CD4-positive, CD25-positive, alpha-beta regulatory T cell (primary cell): ENCODE measurements at regions not wholly inside any gene's neighbourhood (a gene's known extent, or its start where the extent isn't known, plus 50 kb on each side); places are given as distances from the start of the nearest gene placed in this dataset.
"Not testable (repeated sequence)": the region's sequence is repeated elsewhere in the genome, so short reads cannot be mapped to it uniquely, and the experiment has no call there.

Source experiments
- ATAC-seq, 2 donors: fragments of 150-1000 bp; cut with Tn5 transposase; one replicate each; pipeline ENCODE4 v1.10.0; 2021; ENCODE audit warnings: low read depth in 2 of 2, moderate number of reproducible peaks in 2 of 2, moderate library complexity in 1 of 2
- DNase-seq, 3 donors: peaks; one replicate each; pipeline versions ENCODE4 v3.0.0 to v3.0.0-alpha.2; 2012 to 2022; ENCODE audit warnings: mixed read lengths in 1 of 3
- H3K27ac ChIP-seq: one replicate; pipeline ENCODE4 v1.7.0; 2013; ENCODE audit warnings: mild to moderate bottlenecking, low read length; ENCODE audit not compliant: insufficient read depth, poor library complexity, severe bottlenecking
- H3K27me3 ChIP-seq: one replicate; pipeline ENCODE4 v1.7.0; 2013; ENCODE audit warnings: low read length; ENCODE audit not compliant: control insufficient read depth, insufficient read depth
- H3K36me3 ChIP-seq: one replicate; pipeline ENCODE4 v1.7.0; 2013; ENCODE audit warnings: mild to moderate bottlenecking, low read length, moderate library complexity; ENCODE audit not compliant: control insufficient read depth, insufficient read depth
- H3K4me1 ChIP-seq: 2 replicates; pipeline ENCODE4 v1.7.0; 2013; ENCODE audit warnings: mild to moderate bottlenecking, low read length; ENCODE audit not compliant: insufficient read depth, control insufficient read depth, poor library complexity, severe bottlenecking
- H3K4me3 ChIP-seq: one replicate; pipeline ENCODE4 v1.7.0; 2013; ENCODE audit warnings: low read depth, mild to moderate bottlenecking, low read length, moderate library complexity
- H3K9me3 ChIP-seq, 2 experiments: 1 replicate in 1 of 2; 2 replicates in 1 of 2; pipeline ENCODE4 v1.7.0; 2013; ENCODE audit warnings: low read length in 2 of 2, mild to moderate bottlenecking in 1 of 2, moderate library complexity in 1 of 2; ENCODE audit not compliant: control insufficient read depth in 2 of 2
- H3K27ac Mint-ChIP-seq, 3 donors: one replicate each; pipeline ENCODE4 v1.8.0; 2020 to 2022; ENCODE audit warnings: mild to moderate bottlenecking in 3 of 3, mixed read lengths in 3 of 3, moderate library complexity in 2 of 3
- H3K27me3 Mint-ChIP-seq: one replicate; pipeline ENCODE4 v1.8.0; 2022; ENCODE audit warnings: mild to moderate bottlenecking, mixed read lengths
- H3K36me3 Mint-ChIP-seq: one replicate; pipeline ENCODE4 v1.8.0; 2020; ENCODE audit warnings: mixed read lengths
- H3K4me1 Mint-ChIP-seq, 4 donors: one replicate each; pipeline ENCODE4 v1.8.0; 2020 to 2022; ENCODE audit warnings: mixed read lengths in 4 of 4, mild to moderate bottlenecking in 1 of 4
- H3K4me3 Mint-ChIP-seq, 4 donors: one replicate each; pipeline ENCODE4 v1.8.0; 2020 to 2022; ENCODE audit warnings: mild to moderate bottlenecking in 4 of 4, mixed read lengths in 4 of 4, moderate library complexity in 3 of 4
- H3K9me3 Mint-ChIP-seq, 7 donors: one replicate each; pipeline ENCODE4 v1.8.0; 2020 to 2022; ENCODE audit warnings: mixed read lengths in 7 of 7, mild to moderate bottlenecking in 3 of 7, moderate library complexity in 2 of 7

DNA sequence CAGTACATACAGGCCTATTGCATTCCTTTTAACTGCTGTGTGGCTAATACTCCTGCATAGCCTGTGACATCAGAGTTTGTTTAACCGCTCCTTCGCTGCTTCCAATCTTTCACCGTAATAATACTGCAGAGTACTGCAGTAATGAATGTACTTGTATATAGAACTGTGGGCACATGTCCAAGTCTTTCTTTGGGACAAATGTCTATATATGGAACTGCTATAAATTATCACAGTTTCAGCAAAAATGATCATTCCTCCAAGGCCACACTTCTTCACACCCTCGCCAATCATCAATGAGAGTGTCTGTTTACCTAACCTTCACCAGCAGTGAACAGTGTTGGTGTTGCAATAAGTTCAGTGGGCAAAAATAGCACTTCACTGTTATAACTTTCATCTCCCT lies 230.4 kb downstream of the SP3 start:
- Histone ChIP-seq H3K9me3 (no peaks in the 10 kb centered on the region), H3K36me3 (no peaks in the 10 kb centered on the region), H3K4me3 (no peak overlapping the region), H3K27ac (no peak overlapping the region), H3K4me1 (no peaks in the 10 kb centered on the region), H3K27me3 (no peaks in the 10 kb centered on the region)
- DNase-seq: no peak
- Mint-ChIP-seq H3K36me3 (no peaks in the 10 kb centered on the region), H3K9me3 (peaks cover 0 to 4% (median 2%) of the 10 kb centered on the region in 7 donors), H3K4me3 (no peak overlapping the region), H3K27me3 (peaks cover 14% of the 10 kb centered on the region), H3K27ac (peak overlapping the region in 1 of 3 donors; percentile 11), H3K4me1 (no peaks in the 10 kb centered on the region)
- no peak for ATAC-seq

DNA sequence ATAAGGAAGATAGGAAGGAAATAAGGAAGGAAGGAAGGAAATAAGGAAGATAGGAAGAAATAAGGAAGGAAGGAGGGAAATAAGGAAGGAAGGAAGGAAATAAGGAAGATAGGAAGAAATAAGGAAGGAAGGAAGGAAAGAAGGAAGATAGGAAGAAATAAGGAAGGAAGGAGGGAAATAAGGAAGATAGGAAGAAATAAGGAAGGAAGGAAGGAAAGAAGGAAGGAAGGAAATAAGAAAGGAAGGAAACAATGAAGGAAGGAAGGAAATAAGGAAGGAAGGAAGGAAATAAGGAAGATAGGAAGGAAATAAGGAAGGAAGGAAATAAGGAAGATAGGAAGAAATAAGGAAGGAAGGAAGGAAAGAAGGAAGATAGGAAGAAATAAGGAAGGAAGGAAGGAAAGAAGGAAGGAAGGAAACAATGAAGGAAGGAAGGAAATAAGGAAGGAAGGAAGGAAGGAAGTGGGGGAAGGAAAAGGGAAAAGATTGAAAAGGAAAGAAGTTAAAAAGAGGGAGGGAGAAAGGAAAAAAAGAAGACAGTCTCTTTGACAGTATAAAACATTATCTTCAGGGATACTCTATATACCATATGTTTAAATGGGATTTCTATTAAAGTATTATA lies 227.1 kb downstream of the SP3 start:
- not testable (repeated sequence) for H3K36me3 Mint-ChIP-seq, H3K27me3 ChIP-seq, H3K4me1 Mint-ChIP-seq, H3K4me3 Mint-ChIP-seq, ATAC-seq, H3K4me3 ChIP-seq, H3K9me3 ChIP-seq, H3K4me1 ChIP-seq, H3K27ac Mint-ChIP-seq, DNase-seq, H3K27ac ChIP-seq, H3K36me3 ChIP-seq, H3K9me3 Mint-ChIP-seq
- H3K27me3 Mint-ChIP-seq: peaks cover 22% of the 10 kb centered on the region

DNA sequence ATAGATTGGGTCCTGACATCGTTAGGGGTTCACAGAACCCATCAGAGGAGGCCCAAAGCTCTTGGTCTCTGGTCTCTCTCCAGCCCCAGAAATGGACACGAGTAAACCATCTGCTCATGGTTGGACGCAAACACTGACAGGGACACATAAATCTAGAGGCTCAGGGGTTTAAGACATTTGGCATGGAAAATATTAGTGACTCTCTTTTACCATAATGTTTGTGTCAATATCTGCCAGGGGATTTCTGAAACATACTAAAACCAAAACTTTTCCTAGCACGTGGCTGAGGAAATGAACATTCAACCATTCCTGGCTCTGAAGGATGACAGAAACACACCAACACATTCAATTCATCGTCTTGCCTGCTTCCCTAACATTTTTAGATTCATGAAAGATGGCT lies 226.2 kb downstream of the SP3 start:
- Mint-ChIP-seq H3K4me1 (no peaks in the 10 kb centered on the region), H3K9me3 (peaks cover 0 to 4% (median 3%) of the 10 kb centered on the region in 7 donors), H3K27ac (no peak overlapping the region), H3K27me3 (peaks cover 17% of the 10 kb centered on the region), H3K4me3 (no peak overlapping the region), H3K36me3 (no peaks in the 10 kb centered on the region)
- DNase-seq: no peak
- ATAC-seq: no peak
- H3K4me3 ChIP-seq: no peak overlapping the region
- H3K27ac ChIP-seq: no peak overlapping the region
- peaks cover 6% of the 10 kb centered on the region for H3K27me3 ChIP-seq
- no peaks in the 10 kb centered on the region for H3K36me3 ChIP-seq
- no peaks in the 10 kb centered on the region for H3K4me1 ChIP-seq
- no peaks in the 10 kb centered on the region for H3K9me3 ChIP-seq

DNA sequence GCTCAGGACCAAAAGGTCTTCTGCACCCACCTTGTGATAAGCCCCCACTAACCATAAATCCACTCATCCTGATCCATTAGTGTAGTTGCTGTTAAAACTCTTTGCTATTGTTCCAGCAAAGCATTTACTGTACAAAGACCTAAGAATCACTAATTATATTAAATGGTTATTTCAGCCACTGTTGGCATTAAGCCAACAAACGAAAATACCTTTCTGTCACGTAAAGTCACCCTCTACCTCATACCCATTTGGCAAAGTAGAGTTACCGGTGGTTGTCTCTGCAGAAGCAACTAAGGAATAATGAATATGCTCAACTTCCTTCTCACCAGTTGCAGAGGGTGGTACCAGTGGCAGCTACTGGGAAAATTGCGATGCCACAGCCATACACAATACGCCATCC lies 224.5 kb downstream of the SP3 start:
- ATAC-seq (no peak), DNase-seq (no peak)
- no peaks in the 10 kb centered on the region for H3K36me3 ChIP-seq
- Mint-ChIP-seq H3K4me1 (no peaks in the 10 kb centered on the region), H3K36me3 (no peaks in the 10 kb centered on the region), H3K27me3 (peaks cover 24% of the 10 kb centered on the region), H3K4me3 (no peak overlapping the region), H3K27ac (no peak overlapping the region), H3K9me3 (peaks cover 0 to 4% (median 3%) of the 10 kb centered on the region in 7 donors)
- no peak overlapping the region for H3K27ac ChIP-seq
- peaks cover 7% of the 10 kb centered on the region for H3K27me3 ChIP-seq
- H3K4me1 ChIP-seq: no peaks in the 10 kb centered on the region
- H3K9me3 ChIP-seq: no peaks in the 10 kb centered on the region
- H3K4me3 ChIP-seq: no peak overlapping the region

DNA sequence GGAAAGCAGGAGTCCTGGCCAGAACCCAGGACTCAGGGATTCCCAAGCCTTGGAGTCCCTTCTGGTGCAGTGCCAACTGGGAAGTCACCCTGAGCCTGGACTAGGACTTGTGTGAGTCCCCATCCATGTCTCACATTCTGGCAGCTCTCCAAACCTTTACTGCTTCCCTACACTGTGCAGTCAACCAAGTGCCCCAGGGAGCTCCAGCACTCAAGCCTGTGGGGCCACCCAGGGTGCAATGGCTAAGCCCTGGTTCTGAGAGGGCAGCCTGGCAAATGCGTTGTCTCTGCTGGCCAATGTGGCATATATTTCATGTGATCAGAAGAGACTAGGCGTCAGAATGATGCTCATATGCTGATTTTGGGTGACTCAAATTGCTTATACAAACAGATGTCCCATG lies 223.4 kb downstream of the SP3 start:
- no peak overlapping the region for H3K27ac ChIP-seq
- Mint-ChIP-seq H3K36me3 (no peaks in the 10 kb centered on the region), H3K27me3 (peaks cover 24% of the 10 kb centered on the region), H3K4me3 (no peak overlapping the region), H3K4me1 (no peaks in the 10 kb centered on the region), H3K9me3 (peaks cover 0 to 4% (median 3%) of the 10 kb centered on the region in 7 donors), H3K27ac (no peak overlapping the region)
- H3K4me1 ChIP-seq: no peaks in the 10 kb centered on the region
- H3K4me3 ChIP-seq: no peak overlapping the region
- no peaks in the 10 kb centered on the region for H3K36me3 ChIP-seq
- H3K9me3 ChIP-seq: no peaks in the 10 kb centered on the region
- ATAC-seq: no peak
- peaks cover 7% of the 10 kb centered on the region for H3K27me3 ChIP-seq
- DNase-seq: no peak

DNA sequence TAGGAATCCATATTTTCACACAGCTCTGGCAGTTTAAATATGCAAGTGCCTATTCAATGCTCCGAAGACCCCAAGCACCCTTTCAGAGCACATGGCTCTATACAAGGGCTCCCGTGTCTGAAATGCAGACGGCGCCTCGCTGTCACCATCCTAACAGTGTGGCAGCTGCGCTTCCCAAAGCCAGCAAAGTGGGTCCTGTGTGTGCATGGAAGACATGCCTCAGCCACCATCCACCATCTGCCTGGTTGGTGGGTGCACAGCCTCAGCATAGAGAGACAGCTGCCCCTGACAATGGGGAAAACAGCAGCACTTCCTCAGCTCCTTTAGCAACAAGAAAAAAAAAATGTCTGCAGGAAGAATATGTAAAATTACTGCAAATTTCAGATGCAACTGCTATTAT lies 218.1 kb downstream of the SP3 start:
- H3K9me3 Mint-ChIP-seq: no peaks in the 10 kb centered on the region
- no peaks in the 10 kb centered on the region for H3K36me3 ChIP-seq
- H3K36me3 Mint-ChIP-seq: no peaks in the 10 kb centered on the region
- no peak overlapping the region for H3K4me3 ChIP-seq
- ATAC-seq: no peak
- H3K27ac Mint-ChIP-seq: no peak overlapping the region
- H3K9me3 ChIP-seq: no peaks in the 10 kb centered on the region
- H3K4me1 Mint-ChIP-seq: no peaks in the 10 kb centered on the region
- H3K27ac ChIP-seq: no peak overlapping the region
- no peaks in the 10 kb centered on the region for H3K4me1 ChIP-seq
- peaks cover 25% of the 10 kb centered on the region for H3K27me3 Mint-ChIP-seq
- no peak for DNase-seq
- H3K27me3 ChIP-seq: peaks cover 5% of the 10 kb centered on the region
- H3K4me3 Mint-ChIP-seq: no peak overlapping the region

DNA sequence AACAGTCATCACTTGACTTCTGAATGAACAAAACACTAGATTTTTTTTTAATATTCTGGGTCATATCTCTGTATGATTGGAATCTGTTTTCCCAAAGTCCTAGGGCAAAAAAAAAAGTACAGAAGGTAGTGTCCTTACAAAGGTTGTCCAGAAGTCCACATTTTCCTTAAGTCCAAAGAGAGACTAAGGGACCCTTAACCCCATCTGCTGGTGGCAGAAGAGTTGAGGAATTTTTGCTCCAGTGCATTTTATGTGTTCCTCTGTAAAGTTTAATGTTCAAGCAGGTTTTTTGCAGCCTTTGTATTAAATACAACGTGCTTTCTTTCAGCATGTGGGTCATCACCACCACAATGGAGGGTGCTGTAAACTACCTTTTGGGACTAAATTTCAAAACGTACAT lies 215.9 kb downstream of the SP3 start:
- Histone ChIP-seq H3K9me3 (no peaks in the 10 kb centered on the region), H3K27ac (no peak overlapping the region), H3K4me1 (no peaks in the 10 kb centered on the region), H3K36me3 (no peaks in the 10 kb centered on the region), H3K4me3 (no peak overlapping the region), H3K27me3 (peaks cover 4% of the 10 kb centered on the region)
- peaks cover 13% of the 10 kb centered on the region for H3K27me3 Mint-ChIP-seq
- H3K36me3 Mint-ChIP-seq: no peaks in the 10 kb centered on the region
- H3K4me3 Mint-ChIP-seq: no peak overlapping the region
- ATAC-seq: no peak
- no peaks in the 10 kb centered on the region for H3K4me1 Mint-ChIP-seq
- H3K27ac Mint-ChIP-seq: no peak overlapping the region
- H3K9me3 Mint-ChIP-seq: no peaks in the 10 kb centered on the region
- DNase-seq: no peak

DNA sequence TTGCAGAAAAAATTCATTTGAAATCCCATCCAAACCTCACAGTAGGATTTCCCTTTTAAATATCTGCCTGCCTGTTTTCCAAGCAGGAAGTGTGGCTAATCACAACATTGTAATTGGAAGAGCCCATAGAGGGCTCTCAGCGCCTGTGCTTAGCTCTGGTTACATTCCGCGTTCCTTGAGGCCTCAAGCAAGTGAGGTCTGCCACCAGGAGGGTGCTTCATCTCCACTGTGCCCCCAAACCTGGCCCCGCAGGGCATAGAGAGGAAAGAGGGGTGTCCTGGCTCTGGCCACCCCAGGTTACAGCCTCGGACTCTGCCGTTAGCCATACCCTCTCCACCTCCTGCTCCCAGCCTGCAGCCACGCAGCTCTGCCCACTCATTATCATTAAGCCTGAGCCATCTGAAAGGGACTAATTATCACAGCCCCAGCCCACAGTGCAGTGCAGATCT lies 214.8 kb downstream of the SP3 start:
- Histone ChIP-seq H3K27ac (no peak overlapping the region), H3K27me3 (peaks cover 4% of the 10 kb centered on the region), H3K4me1 (no peaks in the 10 kb centered on the region), H3K9me3 (no peaks in the 10 kb centered on the region), H3K36me3 (no peaks in the 10 kb centered on the region), H3K4me3 (no peak overlapping the region)
- ATAC-seq: no peak
- DNase-seq: no peak
- Mint-ChIP-seq H3K4me3 (no peak overlapping the region), H3K27ac (no peak overlapping the region), H3K36me3 (no peaks in the 10 kb centered on the region), H3K27me3 (peaks cover 9% of the 10 kb centered on the region), H3K4me1 (no peaks in the 10 kb centered on the region), H3K9me3 (no peaks in the 10 kb centered on the region)
